ENCODE measurements at regions not wholly inside any gene's neighbourhood (a gene's known extent, or its start where the extent isn't known, plus 50 kb on each side); places are given as distances from the start of the nearest gene placed in this dataset.

DNA sequence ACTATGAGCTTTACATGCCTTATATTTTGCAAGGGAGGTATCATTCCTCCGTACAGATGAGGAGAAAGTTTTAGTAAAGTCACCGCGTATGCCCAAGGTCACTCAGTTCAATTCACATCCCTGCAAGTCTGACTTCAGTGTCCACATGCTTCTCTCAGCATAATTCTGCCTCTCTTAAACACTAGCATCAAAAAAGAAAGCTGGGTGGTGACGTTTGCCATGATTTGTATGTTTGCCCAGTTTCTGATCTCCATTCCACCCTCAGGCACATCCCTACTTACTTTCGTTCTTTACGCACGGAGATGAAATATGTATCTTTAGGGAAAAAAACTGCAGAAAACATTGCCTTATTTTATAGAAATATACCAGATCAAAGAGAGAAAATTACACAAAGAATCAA, 129.2 kb upstream of the PTPRM start:
- Histone ChIP-seq H3K36me3 (replicated peaks in 1 of 2; ENCODE audit: control insufficient read depth in 1 of 2, insufficient read depth in 2 of 2, low read length in 2 of 2) (no peaks in the 10 kb centered on the region), H3K27ac (ENCODE audit: low read depth in 1 of 2, low read length in 2 of 2) (no peak overlapping the region), H3K4me1 (ENCODE audit: control insufficient read depth in 1 of 2, insufficient read depth in 2 of 2, low read length in 2 of 2) (no peaks in the 10 kb centered on the region), H2AFZ (ENCODE audit: insufficient read depth, low read depth, low read length, poor library complexity, severe bottlenecking) (no peak overlapping the region), H3K4me3 (replicated peaks in 1 of 3; ENCODE audit: low read depth in 2 of 3, low read length in 3 of 3) (no peak overlapping the region), H3K27me3 (ENCODE audit: control insufficient read depth in 2 of 2, insufficient read depth in 2 of 2, low read length in 2 of 2) (no peaks in the 10 kb centered on the region), H3K9me3 (replicated peaks in 1 of 2; ENCODE audit: control insufficient read depth in 1 of 2, insufficient read depth in 1 of 2, low read length in 2 of 2) (no peaks in the 10 kb centered on the region), H4K20me1 (ENCODE audit: insufficient read depth, low read length) (no peaks in the 10 kb centered on the region), H3K79me2 (ENCODE audit: insufficient read depth, low read length) (no peaks in the 10 kb centered on the region), H3K9ac (ENCODE audit: insufficient read depth, low read length, poor library complexity, severe bottlenecking) (no peak overlapping the region), H3K4me2 (replicated peaks; ENCODE audit: extremely low read depth, low read length, poor library complexity, severe bottlenecking) (no peak overlapping the region)
- DNase-seq = no peak
- no peaks in the 10 kb centered on the region for H3K9me3 Mint-ChIP-seq
- no peaks in the 10 kb centered on the region for H3K27me3 Mint-ChIP-seq (ENCODE audit: low read depth in 3 of 3)
- no peak overlapping the region for H3K4me3 Mint-ChIP-seq
- TF ChIP-seq, protein P1, sequence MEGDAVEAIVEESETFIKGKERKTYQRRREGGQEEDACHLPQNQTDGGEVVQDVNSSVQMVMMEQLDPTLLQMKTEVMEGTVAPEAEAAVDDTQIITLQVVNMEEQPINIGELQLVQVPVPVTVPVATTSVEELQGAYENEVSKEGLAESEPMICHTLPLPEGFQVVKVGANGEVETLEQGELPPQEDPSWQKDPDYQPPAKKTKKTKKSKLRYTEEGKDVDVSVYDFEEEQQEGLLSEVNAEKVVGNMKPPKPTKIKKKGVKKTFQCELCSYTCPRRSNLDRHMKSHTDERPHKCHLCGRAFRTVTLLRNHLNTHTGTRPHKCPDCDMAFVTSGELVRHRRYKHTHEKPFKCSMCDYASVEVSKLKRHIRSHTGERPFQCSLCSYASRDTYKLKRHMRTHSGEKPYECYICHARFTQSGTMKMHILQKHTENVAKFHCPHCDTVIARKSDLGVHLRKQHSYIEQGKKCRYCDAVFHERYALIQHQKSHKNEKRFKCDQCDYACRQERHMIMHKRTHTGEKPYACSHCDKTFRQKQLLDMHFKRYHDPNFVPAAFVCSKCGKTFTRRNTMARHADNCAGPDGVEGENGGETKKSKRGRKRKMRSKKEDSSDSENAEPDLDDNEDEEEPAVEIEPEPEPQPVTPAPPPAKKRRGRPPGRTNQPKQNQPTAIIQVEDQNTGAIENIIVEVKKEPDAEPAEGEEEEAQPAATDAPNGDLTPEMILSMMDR (IDR thresholded peaks at IDR 0.05) = no peak
- intact Hi-C loops (cut with micrococcal nuclease) = no loop called here
- WGBS (ENCODE audit: insufficient coverage) = 82% methylated on average over 2 of the region's 7 CpGs
- no peak overlapping the region for H3K27ac Mint-ChIP-seq
- no peaks in the 10 kb centered on the region for H3K36me3 Mint-ChIP-seq
- no peaks in the 10 kb centered on the region for H3K4me1 Mint-ChIP-seq

DNA sequence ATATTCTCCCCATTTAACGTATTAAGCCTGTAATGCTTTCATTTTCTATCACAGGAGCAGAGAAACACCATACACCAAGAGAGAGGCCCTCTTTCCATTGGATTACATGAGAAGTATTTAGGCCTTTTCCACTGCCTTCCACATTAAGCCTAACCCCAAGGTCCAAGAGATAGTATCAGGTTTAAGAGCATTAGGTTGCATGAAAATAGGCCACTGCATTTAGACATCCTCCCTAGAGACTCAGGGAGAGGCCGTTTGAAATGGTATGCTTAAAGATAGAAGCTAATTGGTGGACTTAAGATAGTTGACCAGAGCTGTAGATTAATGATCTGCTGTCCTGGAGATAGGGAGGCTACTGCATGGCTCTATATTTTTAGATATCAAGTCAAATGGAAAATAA, 128.5 kb upstream of the PTPRM start:
- Mint-ChIP-seq H3K9me3 (no peaks in the 10 kb centered on the region), H3K4me3 (no peak overlapping the region), H3K4me1 (no peaks in the 10 kb centered on the region), H3K27ac (no peak overlapping the region), H3K27me3 (ENCODE audit: low read depth in 3 of 3) (no peaks in the 10 kb centered on the region), H3K36me3 (no peaks in the 10 kb centered on the region)
- Histone ChIP-seq H4K20me1 (ENCODE audit: insufficient read depth, low read length) (no peaks in the 10 kb centered on the region), H3K27me3 (ENCODE audit: control insufficient read depth in 2 of 2, insufficient read depth in 2 of 2, low read length in 2 of 2) (no peaks in the 10 kb centered on the region), H3K9ac (ENCODE audit: insufficient read depth, low read length, poor library complexity, severe bottlenecking) (no peak overlapping the region), H3K27ac (ENCODE audit: low read depth in 1 of 2, low read length in 2 of 2) (no peak overlapping the region), H3K9me3 (replicated peaks in 1 of 2; ENCODE audit: control insufficient read depth in 1 of 2, insufficient read depth in 1 of 2, low read length in 2 of 2) (no peaks in the 10 kb centered on the region), H3K4me2 (replicated peaks; ENCODE audit: extremely low read depth, low read length, poor library complexity, severe bottlenecking) (no peak overlapping the region), H3K4me3 (replicated peaks in 1 of 3; ENCODE audit: low read depth in 2 of 3, low read length in 3 of 3) (no peak overlapping the region), H2AFZ (ENCODE audit: insufficient read depth, low read depth, low read length, poor library complexity, severe bottlenecking) (no peak overlapping the region), H3K79me2 (ENCODE audit: insufficient read depth, low read length) (no peaks in the 10 kb centered on the region), H3K36me3 (replicated peaks in 1 of 2; ENCODE audit: control insufficient read depth in 1 of 2, insufficient read depth in 2 of 2, low read length in 2 of 2) (no peaks in the 10 kb centered on the region), H3K4me1 (ENCODE audit: control insufficient read depth in 1 of 2, insufficient read depth in 2 of 2, low read length in 2 of 2) (no peaks in the 10 kb centered on the region)
- 71% methylated on average over 1 of the region's 2 CpGs for WGBS (ENCODE audit: insufficient coverage)
- DNase-seq = no peak
- TF ChIP-seq, protein P1 (IDR thresholded peaks at IDR 0.05) = no peak
- intact Hi-C loops (cut with micrococcal nuclease) = no loop called here

Data from CD14-positive monocyte (primary cell).